HepG2 (cell line): ENCODE measurements at regions not wholly inside any gene's neighbourhood (a gene's known extent, or its start where the extent isn't known, plus 50 kb on each side); places are given as distances from the start of the nearest gene placed in this dataset.

Source experiments
- ATAC-seq: fragments of 200-7000 bp; cut with Tn5 transposase; 3 replicates; pipeline ENCODE4 v1.9.1; 2020; ENCODE audit warnings: mild to moderate bottlenecking, moderate library complexity
- BruUV-seq: library from RNA; stranded (reverse); fragments of 400-500 nt; replicated peaks from 2 replicates; lab custom pipeline; 2021; lab: Mats Ljungman, UMichigan
- CTCF ChIA-PET: fragments of 300-600 bp; formaldehyde crosslinking; extraction: SDS; loops from one replicate; lab custom pipeline; 2021; ENCODE audit warnings: low total read pairs, inconsistent platforms, low intra/inter-chr PET ratio; lab: Yijun Ruan, JAX
- POLR2A ChIA-PET: fragments of 350-600 bp; sonication (Branson Sonifier 250); formaldehyde crosslinking; loops from one replicate; lab custom pipeline; 2020; ENCODE audit warnings: antibody characterized with exemption, inconsistent platforms; lab: Yijun Ruan, JAX
- DNase-seq: peaks from one replicate; pipeline ENCODE4 v3.0.0-alpha.2; 2015; ENCODE audit warnings: low spot score
- FAIRE-seq: peaks from 3 replicates; lab custom pipeline; 2011; peaks lifted over from hg19 to GRCh38; lab: Jason Lieb, UNC
- H2AFZ ChIP-seq: one replicate; pipeline ENCODE4 v1.6.1; 2011; ENCODE audit warnings: low read length, inconsistent platforms
- H3K27ac ChIP-seq: fragments of 300-600 bp; 3 replicates; pipeline ENCODE4 v1.8.0; 2011; ENCODE audit warnings: mixed run types, mild to moderate bottlenecking, mixed read lengths, low read length, inconsistent platforms; ENCODE audit not compliant: insufficient read depth; ENCODE audit errors: extremely low read length
- H3K27me3 ChIP-seq, 2 experiments: fragments of 200-600 bp in 1 of 2; 2 replicates in 1 of 2; 3 replicates in 1 of 2; pipeline versions ENCODE4 v1.6.0 to v1.8.0; 2011; ENCODE audit warnings: low read length in 2 of 2, mild to moderate bottlenecking in 2 of 2, moderate library complexity in 2 of 2, inconsistent platforms in 1 of 2; ENCODE audit not compliant: insufficient read depth in 2 of 2, control insufficient read depth in 1 of 2
- H3K36me3 ChIP-seq, 2 experiments: fragments of 200-600 bp in 1 of 2; replicated peaks in 1 of 2; 2 replicates in 1 of 2; 3 replicates in 1 of 2; pipeline versions ENCODE4 v1.5.1 to v1.8.0; 2011; ENCODE audit warnings: low read length in 2 of 2, inconsistent platforms in 1 of 2; ENCODE audit not compliant: insufficient read depth in 2 of 2, control insufficient read depth in 1 of 2
- H3K4me1 ChIP-seq: 2 replicates; pipeline ENCODE4 v1.5.1; 2012; ENCODE audit warnings: low read length, inconsistent platforms; ENCODE audit not compliant: insufficient read depth
- H3K4me2 ChIP-seq: 2 replicates; pipeline ENCODE4 v1.6.0; 2011; ENCODE audit warnings: low read depth, low read length, inconsistent platforms
- H3K4me3 ChIP-seq, 3 experiments: fragments of 200-600 bp in 1 of 3; sonication (generic), shearing (Covaris generic) in 1 of 3; replicated peaks in 1 of 3; 2 replicates each; pipeline ENCODE4 v1.5.1; 2011 to 2016; ENCODE audit warnings: low read length in 3 of 3, inconsistent platforms in 2 of 3, low read depth in 2 of 3, mild to moderate bottlenecking in 2 of 3, control low read depth in 1 of 3, mixed read lengths in 1 of 3; ENCODE audit not compliant: insufficient read depth in 1 of 3
- H3K79me2 ChIP-seq: one replicate; pipeline ENCODE4 v1.6.1; 2011; ENCODE audit warnings: low read length, inconsistent platforms; ENCODE audit not compliant: insufficient read depth
- H3K9ac ChIP-seq: 2 replicates; pipeline ENCODE4 v1.6.0; 2011; ENCODE audit warnings: mild to moderate bottlenecking, low read depth, low read length, inconsistent platforms; ENCODE audit not compliant: insufficient read depth
- H3K9me3 ChIP-seq: 2 replicates; pipeline ENCODE4 v1.5.1; 2012; ENCODE audit warnings: mild to moderate bottlenecking, low read length
- H4K20me1 ChIP-seq: 2 replicates; pipeline ENCODE4 v1.6.0; 2011; ENCODE audit warnings: inconsistent platforms, mild to moderate bottlenecking, low read length, moderate library complexity; ENCODE audit not compliant: insufficient read depth
- HDAC1 ChIP-seq: sonication (generic); formaldehyde crosslinking; IDR thresholded peaks from 2 replicates; pipeline ENCODE4 v1.5.1; 2020; ENCODE audit warnings: mild to moderate bottlenecking, missing genetic modification reagents
- KMT2B ChIP-seq: IDR thresholded peaks from 2 replicates; pipeline ENCODE4 v1.6.1; 2016; ENCODE audit warnings: missing genetic modification reagents, missing compliant biosample characterization
- MEIS2 ChIP-seq: sonication (generic); formaldehyde crosslinking; IDR thresholded peaks from 2 replicates; pipeline ENCODE4 v1.9.0; 2021; ENCODE audit warnings: mild to moderate bottlenecking, missing genetic modification reagents
- TAF1 ChIP-seq: sonication (generic); formaldehyde crosslinking; IDR thresholded peaks from 2 replicates; pipeline ENCODE4 v1.4.0; 2020; ENCODE audit warnings: missing genetic modification reagents
- ZC3H4 ChIP-seq: sonication (generic); formaldehyde crosslinking; IDR thresholded peaks from 2 replicates; pipeline ENCODE4 v1.4.0; 2020; ENCODE audit warnings: missing genetic modification reagents, borderline replicate concordance
- ZFP37 ChIP-seq: sonication (generic); formaldehyde crosslinking; IDR thresholded peaks from 2 replicates; pipeline ENCODE4 v1.4.0; 2020; ENCODE audit warnings: missing genetic modification reagents, borderline replicate concordance
- ZNF598 ChIP-seq: sonication (generic); formaldehyde crosslinking; IDR thresholded peaks from 2 replicates; pipeline ENCODE4 v1.5.1; 2020; ENCODE audit warnings: mild to moderate bottlenecking, missing genetic modification reagents, borderline replicate concordance
- ZNF709 ChIP-seq: sonication (generic); formaldehyde crosslinking; IDR thresholded peaks from 2 replicates; pipeline ENCODE4 v1.5.0; 2020; ENCODE audit warnings: mild to moderate bottlenecking, missing genetic modification reagents
- WGBS: methylation state at CpG from one replicate; pipeline ENCODE4 v1.1.6; 2017; ENCODE audit warnings: low lambda C conversion rate; 5-methylcytosine and 5-hydroxymethylcytosine counted together
- in situ Hi-C: cut with HindIII; loops from 2 replicates; pipeline ENCODE4 v1.10.0; 2017; ENCODE audit warnings: low pct_unique_long_range_greater_than_20kb; ENCODE audit not compliant: extremely low pct_ligation_motif_present
- intact Hi-C: fragments of 100-400 bp; cut with micrococcal nuclease; formaldehyde crosslinking; loops from one replicate; pipeline ENCODE4 v1.10.0; 2022; ENCODE audit not compliant: unreplicated experiment
- TF ChIP-seq, protein P1 (sequence below): sonication (generic); formaldehyde crosslinking; IDR thresholded peaks from 2 replicates; pipeline ENCODE4 v1.8.0; 2022; ENCODE audit warnings: mild to moderate bottlenecking, missing genetic modification reagents, moderate library complexity
- TF ChIP-seq, protein P2 (sequence below): sonication (generic); formaldehyde crosslinking; IDR thresholded peaks from 2 replicates; pipeline ENCODE4 v1.8.0; 2022; ENCODE audit warnings: missing genetic modification reagents, low read depth, mild to moderate bottlenecking, borderline replicate concordance

DNA sequence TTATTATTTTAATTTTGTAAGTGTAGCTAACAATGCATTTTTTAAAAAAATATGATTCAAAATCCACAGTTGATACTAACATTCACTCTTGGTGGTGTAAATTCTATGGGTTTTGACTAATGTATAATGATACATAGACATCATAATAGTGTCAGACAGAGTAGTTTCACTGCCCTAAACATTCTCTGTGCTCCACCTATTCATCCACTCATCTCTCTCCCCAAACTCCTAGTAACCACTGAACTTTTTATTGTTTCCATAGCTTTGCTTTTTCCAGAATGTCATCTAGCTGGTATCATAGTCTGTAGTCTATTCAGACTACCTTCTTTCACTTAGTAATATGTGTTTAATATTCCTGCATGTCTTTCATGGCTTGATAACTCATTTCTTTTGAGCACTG, 194.0 kb upstream of the NLGN4Y start:
- CTCF ChIA-PET = no interaction called here
- Histone ChIP-seq H3K9ac (no peak overlapping the region), H3K4me2 (no peak overlapping the region), H3K4me1 (no peaks in the 10 kb centered on the region), H3K27me3 (no peaks in the 10 kb centered on the region), H3K79me2 (no peaks in the 10 kb centered on the region), H3K9me3 (no peaks in the 10 kb centered on the region), H3K27ac (no peak overlapping the region), H3K4me3 (no peak overlapping the region), H2AFZ (no peak overlapping the region), H4K20me1 (no peaks in the 10 kb centered on the region), H3K36me3 (no peaks in the 10 kb centered on the region)
- FAIRE-seq = no peak
- intact Hi-C loops (no loop called here), in situ Hi-C loops (no loop called here)
- DNase-seq = no peak
- TF ChIP-seq KMT2B (no peak), TAF1 (CRISPR knock-in tag) (no peak)
- TF ChIP-seq, protein P1, sequence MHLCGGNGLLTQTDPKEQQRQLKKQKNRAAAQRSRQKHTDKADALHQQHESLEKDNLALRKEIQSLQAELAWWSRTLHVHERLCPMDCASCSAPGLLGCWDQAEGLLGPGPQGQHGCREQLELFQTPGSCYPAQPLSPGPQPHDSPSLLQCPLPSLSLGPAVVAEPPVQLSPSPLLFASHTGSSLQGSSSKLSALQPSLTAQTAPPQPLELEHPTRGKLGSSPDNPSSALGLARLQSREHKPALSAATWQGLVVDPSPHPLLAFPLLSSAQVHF = no peak
- no TSS peak for BruUV-seq
- ATAC-seq = no peak
- POLR2A ChIA-PET = no interaction called here

DNA sequence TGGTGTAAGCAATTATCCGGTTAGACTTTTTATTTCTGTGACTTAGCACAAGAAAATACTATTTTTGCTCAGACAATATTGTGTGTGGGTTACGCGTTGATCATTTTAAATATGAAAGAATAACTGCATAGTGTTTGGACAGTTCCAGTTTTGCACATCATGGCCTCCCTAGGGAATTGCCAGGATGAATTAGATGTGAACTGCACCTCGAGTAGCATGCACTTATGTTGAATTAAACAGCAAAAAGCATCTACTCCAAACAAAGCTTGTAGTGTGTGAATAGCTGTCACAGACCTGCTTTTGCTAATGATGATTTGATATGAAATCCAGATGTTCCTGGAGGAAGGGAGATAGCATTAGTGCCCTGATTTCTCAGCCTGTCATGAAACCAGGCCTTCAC, 184.8 kb upstream of the NLGN4Y start:
- no peak overlapping the region for H3K9ac ChIP-seq
- H3K4me3 ChIP-seq = no peak overlapping the region
- ChIA-PET CTCF (no interaction called here), POLR2A (no interaction called here)
- H2AFZ ChIP-seq = no peak overlapping the region
- H3K79me2 ChIP-seq = no peaks in the 10 kb centered on the region
- intact Hi-C loops = no loop called here
- no peaks in the 10 kb centered on the region for H3K9me3 ChIP-seq
- DNase-seq (no peak), FAIRE-seq (no peak), ATAC-seq (no peak)
- no peaks in the 10 kb centered on the region for H4K20me1 ChIP-seq
- H3K27me3 ChIP-seq = no peaks in the 10 kb centered on the region
- H3K27ac ChIP-seq = no peak overlapping the region
- 70% methylated on average over 4 of the region's 4 CpGs for WGBS
- H3K36me3 ChIP-seq = no peaks in the 10 kb centered on the region
- in situ Hi-C loops = no loop called here
- H3K4me1 ChIP-seq = no peaks in the 10 kb centered on the region
- BruUV-seq = no TSS peak
- no peak overlapping the region for H3K4me2 ChIP-seq
- TF ChIP-seq MEIS2 (CRISPR knock-in tag) = no peak
- no peak for TF ChIP-seq ZNF598 (CRISPR knock-in tag)
- TF ChIP-seq ZNF709 (CRISPR knock-in tag) = no peak
- no peak for TF ChIP-seq ZC3H4 (CRISPR knock-in tag)
- TF ChIP-seq HDAC1 (CRISPR knock-in tag) = no peak
- TF ChIP-seq ZFP37 (CRISPR knock-in tag) = no peak
- TF ChIP-seq, protein P2, sequence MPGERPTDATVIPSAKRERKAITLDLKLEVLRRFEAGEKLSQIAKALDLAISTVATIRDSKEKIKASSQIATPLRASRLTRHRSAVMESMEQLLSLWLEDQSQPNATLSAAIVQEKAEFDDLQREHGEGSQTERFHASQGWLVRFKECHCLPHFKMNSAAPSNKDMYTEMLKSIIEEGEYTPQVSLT (CRISPR knock-in tag) = no peak
